GM13977 (cell line): ENCODE measurements at regions not wholly inside any gene's neighbourhood (a gene's known extent, or its start where the extent isn't known, plus 50 kb on each side); places are given as distances from the start of the nearest gene placed in this dataset.

Source experiments
- DNase-seq: peaks from one replicate; pipeline ENCODE4 v3.0.0; 2012; ENCODE audit warnings: low spot score
- CTCF ChIP-seq: IDR thresholded peaks from 2 replicates; pipeline ENCODE4 v1.5.1; 2012; ENCODE audit warnings: mild to moderate bottlenecking, control low read depth; ENCODE audit not compliant: insufficient read depth; ENCODE audit errors: extremely low read depth, missing control alignments
- in situ Hi-C: fragments of 300-500 bp; cut with MboI; formaldehyde crosslinking; loops from one replicate; pipeline ENCODE4 v1.12.0; 2022; ENCODE audit warnings: low sequenced_read_pairs, low pct_unique_long_range_greater_than_20kb, mixed read lengths, inconsistent platforms; ENCODE audit not compliant: unreplicated experiment

GRCh38 chr5:18091758-18092157 lies 457.5 kb downstream of the TAF11L14 start:
- DNase-seq = no peak
- in situ Hi-C loops = no loop called here
- TF ChIP-seq CTCF = no peak

GRCh38 chr5:18095061-18095460 lies 460.8 kb downstream of the TAF11L14 start:
- in situ Hi-C loops = no loop called here
- no peak for DNase-seq
- no peak for TF ChIP-seq CTCF

- no peak for DNase-seq
- no peak for TF ChIP-seq CTCF
- in situ Hi-C loops = no loop called here
Measured at GRCh38 chr5:18097817-18098216, 463.6 kb downstream of the TAF11L14 start.

- DNase-seq = no peak
- in situ Hi-C loops = no loop called here
- no peak for TF ChIP-seq CTCF
Measured at GRCh38 chr5:18098691-18099090, 464.4 kb downstream of the TAF11L14 start.

GRCh38 chr5:18099261-18099660 lies 465.0 kb downstream of the TAF11L14 start:
- DNase-seq = no peak
- in situ Hi-C loops = no loop called here

GRCh38 chr5:18101532-18101931 lies 467.3 kb downstream of the TAF11L14 start:
- no peak for TF ChIP-seq CTCF
- in situ Hi-C loops = no loop called here
- no peak for DNase-seq

More at GRCh38 chr5:18099261-18099660, 465.0 kb downstream of the TAF11L14 start:
- TF ChIP-seq CTCF = no peak

GRCh38 chr5:18102733-18103132 lies 468.5 kb downstream of the TAF11L14 start:
- no peak for TF ChIP-seq CTCF
- DNase-seq = no peak
- in situ Hi-C loops = no loop called here
